Adrenal gland (tissue), 9 donors: ENCODE measurements at regions not wholly inside any gene's neighbourhood (a gene's known extent, or its start where the extent isn't known, plus 50 kb on each side); places are given as distances from the start of the nearest gene placed in this dataset.

Experiments used
- DNase-seq, 7 donors: peaks; one replicate each; pipeline ENCODE4 v3.0.0-alpha.2; 2019 to 2020
- H3K27ac ChIP-seq, 5 donors: fragments of 200-600 bp; sonication (generic) in 4 of 5; 1 replicate in 3 of 5; 2 replicates in 2 of 5; pipeline versions ENCODE4 v1.5.1 to v1.8.0; 2016 to 2020; ENCODE audit warnings: mild to moderate bottlenecking in 1 of 5
- H3K27me3 ChIP-seq: fragments of 200-600 bp; 2 replicates; pipeline ENCODE4 v1.8.0; 2021
- H3K36me3 ChIP-seq, 2 donors: fragments of 200-600 bp; replicated peaks in 1 of 2; 1 replicate in 1 of 2; 2 replicates in 1 of 2; pipeline versions ENCODE4 v1.5.1 to v1.8.0; 2018 to 2022
- H3K4me1 ChIP-seq, 2 donors: fragments of 200-600 bp; replicated peaks in 1 of 2; 1 replicate in 1 of 2; 2 replicates in 1 of 2; pipeline versions ENCODE4 v1.5.1 to v1.8.0; 2018 to 2021
- H3K4me3 ChIP-seq, 4 donors: fragments of 200-600 bp; sonication (generic) in 3 of 4; one replicate each; pipeline ENCODE4 v1.5.1; 2016 to 2018
- H3K9me3 ChIP-seq, 3 donors: fragments of 200-600 bp; sonication (generic) in 1 of 3; replicated peaks in 1 of 3; 1 replicate in 2 of 3; 2 replicates in 1 of 3; pipeline versions ENCODE4 v1.5.1 to v1.8.0; 2016 to 2021
- CTCF ChIP-seq, 6 experiments: fragments of 450-650 bp in 4 of 6; fragments of 200-600 bp in 2 of 6; sonication (generic) in 1 of 6; IDR thresholded peaks; 1 replicate in 5 of 6; 2 replicates in 1 of 6; pipeline versions ENCODE4 v1.5.1 to v1.8.0; 2016 to 2021; ENCODE audit warnings: antibody characterized with exemption in 6 of 6, mild to moderate bottlenecking in 2 of 6, moderate library complexity in 1 of 6
- POLR2A ChIP-seq, 2 donors: fragments of 450-650 bp; IDR thresholded peaks; one replicate each; pipeline ENCODE4 v1.6.1; 2017; ENCODE audit warnings: antibody characterized with exemption in 2 of 2, mild to moderate bottlenecking in 2 of 2, moderate library complexity in 1 of 2
- WGBS, 4 donors: extraction: QIAGEN DNeasy Blood & Tissue Kit in 2 of 4; methylation state at CpG; one replicate each; pipeline versions ENCODE4 v1.1.5 to v1.1.7; 2013 to 2017; 5-methylcytosine and 5-hydroxymethylcytosine counted together
- intact Hi-C, 2 donors: fragments of 100-400 bp; cut with DNase I; formaldehyde crosslinking; loops; one replicate each; pipeline versions ENCODE4 v1.14.1 to v1.15.0; 2022 to 2023
- donor health status: healthy with polysubstance abuse.
- donor health status: Bipolar disorder and iron deficiency.
- donor health status: DM: yes; HTN: yes; CAD: no.
- donor health status: DM: no; HTN: no; CAD: no.
- donor health status: DM: no; HTN: no; CAD: no.

GRCh38 chr4:67109276-67109675 is 436.0 kb downstream of the CENPC start:
- no peak overlapping the region for H3K4me3 ChIP-seq
- intact Hi-C loops: no loop called here
- no peak for TF ChIP-seq CTCF (IDR thresholded peaks at IDR 0.05)
- no peak for TF ChIP-seq POLR2A (IDR thresholded peaks at IDR 0.05)
- no peaks in the 10 kb centered on the region for H3K36me3 ChIP-seq
- DNase-seq: no peak
- no peaks in the 10 kb centered on the region for H3K9me3 ChIP-seq
- no peak overlapping the region for H3K27ac ChIP-seq
- H3K27me3 ChIP-seq: no peaks in the 10 kb centered on the region
- no peaks in the 10 kb centered on the region for H3K4me1 ChIP-seq

- Histone ChIP-seq H3K27ac (peak overlapping the region in 1 of 5 donors; percentile 62), H3K27me3 (no peaks in the 10 kb centered on the region), H3K9me3 (no peaks in the 10 kb centered on the region), H3K36me3 (no peaks in the 10 kb centered on the region), H3K4me1 (no peaks in the 10 kb centered on the region), H3K4me3 (no peak overlapping the region)
- peak in 2 of 7 donors; percentile 15 to 74 for DNase-seq
- intact Hi-C loops: no loop called here
- no peak for TF ChIP-seq POLR2A (IDR thresholded peaks at IDR 0.05)
- TF ChIP-seq CTCF (IDR thresholded peaks at IDR 0.05): no peak
- 42 to 47% (median 43%) methylated on average over 2 to 3 of the region's 3 CpGs for WGBS, 4 donors
Measured at GRCh38 chr4:67106861-67107460, 438.3 kb downstream of the CENPC start.

GRCh38 chr4:67104145-67104544 is 441.2 kb downstream of the CENPC start:
- no peak for DNase-seq
- no peaks in the 10 kb centered on the region for H3K27me3 ChIP-seq
- H3K36me3 ChIP-seq: no peaks in the 10 kb centered on the region
- H3K27ac ChIP-seq: no peak overlapping the region
- WGBS, 4 donors: 47 to 60% (median 49%) methylated on average over 3 of the region's 3 CpGs
- no peak for TF ChIP-seq CTCF (IDR thresholded peaks at IDR 0.05)
- no peak for TF ChIP-seq POLR2A (IDR thresholded peaks at IDR 0.05)
- intact Hi-C loops: no loop called here
- H3K4me3 ChIP-seq: no peak overlapping the region
- H3K9me3 ChIP-seq: no peaks in the 10 kb centered on the region
- H3K4me1 ChIP-seq: no peaks in the 10 kb centered on the region

- TF ChIP-seq POLR2A (IDR thresholded peaks at IDR 0.05) (no peak), CTCF (IDR thresholded peaks at IDR 0.05) (no peak)
- no peak for DNase-seq
- no peaks in the 10 kb centered on the region for H3K4me1 ChIP-seq
- H3K27me3 ChIP-seq: no peaks in the 10 kb centered on the region
- H3K27ac ChIP-seq: no peak overlapping the region
- no peak overlapping the region for H3K4me3 ChIP-seq
- no peaks in the 10 kb centered on the region for H3K9me3 ChIP-seq
- 67 to 74% (median 69%) methylated on average over 6 of the region's 6 CpGs for WGBS, 4 donors
- H3K36me3 ChIP-seq: no peaks in the 10 kb centered on the region
- intact Hi-C loops: no loop called here
Measured at GRCh38 chr4:67103001-67103747, 442.1 kb downstream of the CENPC start.
